ENCODE measurements at regions not wholly inside any gene's neighbourhood (a gene's known extent, or its start where the extent isn't known, plus 50 kb on each side); places are given as distances from the start of the nearest gene placed in this dataset.

DNA sequence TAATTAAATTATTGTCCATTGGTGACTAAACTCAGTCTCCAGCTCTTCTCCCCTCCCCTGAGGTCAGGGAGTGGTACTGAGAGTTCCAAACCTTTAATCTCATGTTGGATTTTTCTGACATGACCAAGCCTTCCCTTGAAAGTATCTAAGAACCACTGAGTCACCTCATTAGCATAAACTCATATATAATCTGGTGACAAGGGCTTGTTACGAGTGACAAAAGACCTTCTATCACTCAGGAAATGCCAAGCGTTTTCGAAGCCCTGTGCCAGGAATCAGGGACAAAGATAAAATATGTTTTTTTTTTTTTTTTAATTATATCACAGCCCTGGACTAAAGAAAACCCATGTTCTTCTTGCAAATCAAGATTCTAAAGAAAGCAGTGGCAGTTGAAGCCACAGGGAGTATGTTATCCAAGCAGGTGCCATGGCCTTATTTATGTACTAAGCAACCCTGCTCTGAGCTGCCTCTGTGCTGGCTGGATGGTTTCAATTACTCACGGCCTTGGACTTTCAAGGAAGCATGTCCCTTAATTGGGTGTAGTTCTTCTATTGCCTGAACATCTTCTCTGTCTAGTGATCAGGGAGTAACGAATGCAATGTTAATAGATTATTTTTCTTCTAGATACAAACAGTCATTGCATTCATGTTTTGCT, 169.0 kb upstream of the PRKCQ start:
- TF ChIP-seq, protein P1, sequence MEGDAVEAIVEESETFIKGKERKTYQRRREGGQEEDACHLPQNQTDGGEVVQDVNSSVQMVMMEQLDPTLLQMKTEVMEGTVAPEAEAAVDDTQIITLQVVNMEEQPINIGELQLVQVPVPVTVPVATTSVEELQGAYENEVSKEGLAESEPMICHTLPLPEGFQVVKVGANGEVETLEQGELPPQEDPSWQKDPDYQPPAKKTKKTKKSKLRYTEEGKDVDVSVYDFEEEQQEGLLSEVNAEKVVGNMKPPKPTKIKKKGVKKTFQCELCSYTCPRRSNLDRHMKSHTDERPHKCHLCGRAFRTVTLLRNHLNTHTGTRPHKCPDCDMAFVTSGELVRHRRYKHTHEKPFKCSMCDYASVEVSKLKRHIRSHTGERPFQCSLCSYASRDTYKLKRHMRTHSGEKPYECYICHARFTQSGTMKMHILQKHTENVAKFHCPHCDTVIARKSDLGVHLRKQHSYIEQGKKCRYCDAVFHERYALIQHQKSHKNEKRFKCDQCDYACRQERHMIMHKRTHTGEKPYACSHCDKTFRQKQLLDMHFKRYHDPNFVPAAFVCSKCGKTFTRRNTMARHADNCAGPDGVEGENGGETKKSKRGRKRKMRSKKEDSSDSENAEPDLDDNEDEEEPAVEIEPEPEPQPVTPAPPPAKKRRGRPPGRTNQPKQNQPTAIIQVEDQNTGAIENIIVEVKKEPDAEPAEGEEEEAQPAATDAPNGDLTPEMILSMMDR (IDR thresholded peaks at IDR 0.05), result no peak
- TF ChIP-seq ZFX (IDR thresholded peaks at IDR 0.05; ENCODE audit: borderline replicate concordance), result no peak
- no peak overlapping the region for H3K27ac ChIP-seq

DNA sequence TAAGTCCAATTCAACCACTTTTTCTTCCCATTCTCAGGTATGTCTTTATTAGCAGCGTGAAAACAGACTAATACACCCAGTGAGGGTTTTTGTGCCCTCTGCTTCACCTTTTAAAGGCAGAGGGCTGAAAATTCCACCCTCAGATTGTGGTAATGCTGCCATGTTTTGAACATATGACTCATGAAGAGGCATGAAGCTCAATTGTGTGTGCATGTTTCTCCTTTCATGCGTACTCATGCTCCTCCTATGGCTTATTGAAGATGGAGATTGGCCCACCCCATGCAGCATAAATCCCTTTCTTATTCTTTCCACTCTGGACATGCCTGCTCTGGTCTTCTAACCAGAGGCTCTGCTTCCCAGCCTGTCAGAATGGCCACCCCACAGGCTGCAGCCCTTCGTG, 168.0 kb upstream of the PRKCQ start:
- TF ChIP-seq, protein P1 (IDR thresholded peaks at IDR 0.05), result no peak
- no peak overlapping the region for H3K27ac ChIP-seq

DNA sequence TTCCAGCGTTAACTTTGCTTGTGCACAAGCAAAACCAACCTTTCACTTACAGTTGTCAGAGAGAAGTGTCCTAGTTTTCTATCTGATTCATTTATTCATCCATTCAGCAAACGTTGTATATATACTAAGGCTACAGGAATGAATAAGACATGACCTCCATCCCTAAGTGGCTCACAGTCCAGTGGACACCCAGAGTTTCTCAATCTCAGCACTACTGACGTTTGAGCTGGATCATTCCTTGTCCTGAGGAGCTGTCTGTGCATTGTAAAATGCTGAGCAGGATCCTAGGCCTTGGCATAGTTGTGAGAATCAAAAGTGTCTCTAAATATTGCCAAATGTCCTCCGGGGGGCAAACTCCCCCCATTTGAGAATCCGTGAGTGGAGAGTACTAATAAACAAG, 166.7 kb upstream of the PRKCQ start:
- no peak overlapping the region for H3K27ac ChIP-seq
- TF ChIP-seq, protein P1 (IDR thresholded peaks at IDR 0.05), result no peak
- TF ChIP-seq ZFX (IDR thresholded peaks at IDR 0.05; ENCODE audit: borderline replicate concordance), result no peak

DNA sequence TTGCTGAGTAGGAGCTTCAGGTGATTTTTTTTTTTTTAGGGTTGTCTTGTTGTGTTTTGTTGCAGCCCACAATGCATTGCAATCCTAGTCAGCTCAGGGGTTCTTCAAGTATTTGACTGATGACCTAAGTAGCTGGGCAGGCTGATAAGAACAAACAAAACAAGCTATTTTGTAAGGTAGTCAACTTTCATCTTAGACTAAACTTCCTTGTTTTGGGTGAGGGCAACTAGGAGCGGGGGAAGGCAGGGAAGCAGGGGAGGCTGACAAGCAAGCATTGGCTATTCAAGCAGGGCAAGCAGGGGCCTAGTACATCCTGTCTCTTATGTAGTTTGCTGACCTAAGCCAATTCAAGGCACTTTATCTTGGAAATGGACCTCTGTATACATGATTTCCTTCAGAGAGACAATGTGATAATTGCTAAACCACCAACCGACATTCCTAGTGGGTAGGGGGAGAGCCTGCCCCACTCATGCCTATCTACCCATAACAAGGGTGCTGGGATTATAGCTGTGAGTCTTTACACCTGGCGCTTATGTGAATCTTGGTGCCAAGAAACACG, 163.3 kb upstream of the PRKCQ start:
- no peak for TF ChIP-seq ZFX (IDR thresholded peaks at IDR 0.05; ENCODE audit: borderline replicate concordance)
- TF ChIP-seq, protein P1 (IDR thresholded peaks at IDR 0.05), result no peak
- H3K27ac ChIP-seq, result no peak overlapping the region

DNA sequence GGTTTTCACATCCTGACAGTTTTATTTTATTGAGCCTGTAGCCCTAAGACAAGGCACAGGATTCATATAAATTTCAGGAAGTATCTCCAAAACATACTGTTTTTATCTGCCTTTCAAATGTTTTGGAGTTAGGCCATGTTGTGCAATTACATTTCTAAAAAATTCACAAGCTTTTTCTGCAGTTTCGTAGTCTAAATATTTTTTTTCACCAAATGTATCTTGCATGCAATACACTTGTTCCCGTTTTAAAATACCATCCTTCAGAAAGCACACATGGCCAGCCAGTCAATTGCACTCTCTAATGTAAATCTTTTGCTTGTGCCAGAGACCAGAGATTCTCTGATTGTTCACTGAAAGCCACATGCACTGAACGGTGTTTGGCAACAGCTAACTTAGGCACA, 161.5 kb upstream of the PRKCQ start:
- H3K27ac ChIP-seq, result no peak overlapping the region

DNA sequence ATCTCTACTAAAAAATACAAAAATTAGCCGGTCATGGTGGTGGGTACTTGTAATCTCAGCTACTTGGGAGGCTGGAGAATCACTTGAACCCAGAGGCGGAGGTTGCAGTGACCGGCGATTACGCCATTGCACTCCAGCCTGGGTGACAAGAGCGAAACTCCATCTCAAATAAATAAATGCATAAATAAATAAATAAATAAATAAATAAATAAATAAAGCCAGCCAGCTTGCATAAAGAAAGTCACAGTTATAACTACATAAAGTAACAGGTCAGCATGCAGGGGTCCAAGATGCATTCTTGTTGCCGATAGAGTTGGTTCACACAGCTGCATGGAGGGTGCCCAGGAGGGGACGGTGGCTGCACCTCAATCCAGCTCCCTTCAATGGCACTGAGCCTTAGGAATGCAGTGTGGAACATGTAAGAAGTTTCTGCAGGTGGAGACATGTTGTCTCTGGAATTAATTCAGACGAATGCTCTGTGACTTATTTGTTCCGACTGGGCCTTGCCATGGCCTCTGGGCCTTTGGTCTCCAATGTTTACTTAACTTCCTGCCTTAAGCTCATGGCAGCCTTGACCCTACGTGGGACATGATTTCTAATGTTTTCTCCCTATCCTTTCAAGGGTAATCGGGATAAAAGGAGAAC, 159.6 kb upstream of the PRKCQ start:
- no peak for TF ChIP-seq ZFX (IDR thresholded peaks at IDR 0.05; ENCODE audit: borderline replicate concordance)
- TF ChIP-seq, protein P1 (IDR thresholded peaks at IDR 0.05), result no peak
- H3K27ac ChIP-seq, result no peak overlapping the region

More for the DNA sequence above, 161.5 kb upstream of the PRKCQ start:
- TF ChIP-seq ZFX (IDR thresholded peaks at IDR 0.05; ENCODE audit: borderline replicate concordance), result no peak
- TF ChIP-seq, protein P1 (IDR thresholded peaks at IDR 0.05), result no peak

DNA sequence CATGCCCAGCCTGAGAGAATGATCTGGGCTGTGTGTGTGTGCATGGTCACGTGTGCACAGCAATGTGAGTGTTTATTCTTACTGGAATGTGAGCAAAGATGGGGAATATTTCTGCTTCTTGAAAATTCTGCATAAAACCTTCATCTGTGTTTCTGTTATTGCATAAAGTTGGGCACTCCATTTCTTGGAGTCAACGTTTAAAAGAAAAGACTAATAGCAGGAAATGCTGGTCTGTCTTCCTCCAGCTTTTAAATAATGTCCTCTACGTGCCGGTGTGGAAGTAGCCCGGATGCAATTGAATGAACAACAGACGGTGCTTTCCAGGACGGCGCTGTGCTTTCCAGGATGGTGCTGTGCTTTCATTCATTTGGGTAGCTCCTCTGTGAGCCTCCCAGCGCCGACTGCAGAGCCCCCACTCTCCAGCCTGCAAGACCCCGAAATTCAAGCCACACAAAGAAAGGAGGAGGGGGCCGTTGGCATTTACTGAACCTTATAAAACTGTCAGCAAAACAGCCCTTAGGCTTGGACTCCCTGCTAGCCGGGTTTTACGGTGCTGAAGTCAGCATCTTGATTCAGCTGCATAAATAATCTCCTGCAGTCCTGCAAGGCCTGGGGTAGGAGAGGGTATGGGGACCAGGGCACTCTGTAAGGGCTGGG, 158.2 kb upstream of the PRKCQ start:
- TF ChIP-seq, protein P1 (IDR thresholded peaks at IDR 0.05), result no peak
- no peak overlapping the region for H3K27ac ChIP-seq
